Activated B cell treated with CpG ODN at 0.5 μM for 24 hours (primary cell): ENCODE measurements at regions not wholly inside any gene's neighbourhood (a gene's known extent, or its start where the extent isn't known, plus 50 kb on each side); places are given as distances from the start of the nearest gene placed in this dataset.

Source experiments
- ATAC-seq: fragments of 200-7000 bp; cut with Tn5 transposase; one replicate; pipeline ENCODE4 v1.10.0; 2021; ENCODE audit warnings: low read depth, mild to moderate bottlenecking, moderate library complexity
- CTCF ChIA-PET: fragments of 350-600 bp; sonication (Branson Sonifier 250); formaldehyde crosslinking; loops from one replicate; lab custom pipeline; 2021; ENCODE audit warnings: antibody characterized with exemption; lab: Charles Lee
- POLR2A ChIA-PET: fragments of 350-600 bp; sonication (Branson Sonifier 250); formaldehyde crosslinking; loops from one replicate; lab custom pipeline; 2021; ENCODE audit warnings: antibody characterized with exemption; lab: Charles Lee
- DNase-seq: peaks from one replicate; pipeline ENCODE4 v3.0.0; 2022
- H3K27ac Mint-ChIP-seq: one replicate; pipeline ENCODE4 v1.8.0; 2020; ENCODE audit warnings: mixed read lengths
- H3K27me3 Mint-ChIP-seq: one replicate; pipeline ENCODE4 v1.8.0; 2021; ENCODE audit warnings: mixed read lengths
- H3K36me3 Mint-ChIP-seq: one replicate; pipeline ENCODE4 v1.8.0; 2021; ENCODE audit warnings: low read depth, mixed read lengths
- H3K4me1 Mint-ChIP-seq: one replicate; pipeline ENCODE4 v1.8.0; 2021; ENCODE audit warnings: mixed read lengths
- H3K4me3 Mint-ChIP-seq: one replicate; pipeline ENCODE4 v1.8.0; 2020; ENCODE audit warnings: mild to moderate bottlenecking, mixed read lengths
- H3K9me3 Mint-ChIP-seq: one replicate; pipeline ENCODE4 v1.8.0; 2020; ENCODE audit warnings: mixed read lengths
- CTCF ChIP-seq: fragments of 200-600 bp; IDR thresholded peaks from one replicate; pipeline ENCODE4 v1.8.0; 2022; ENCODE audit warnings: antibody characterized with exemption, mild to moderate bottlenecking
- intact Hi-C: fragments of 100-400 bp; cut with micrococcal nuclease; formaldehyde crosslinking; loops from one replicate; pipeline ENCODE4 v1.15.1; 2024

- Mint-ChIP-seq H3K27ac (no peak overlapping the region), H3K36me3 (no peaks in the 10 kb centered on the region), H3K4me3 (no peak overlapping the region), H3K9me3 (no peaks in the 10 kb centered on the region), H3K27me3 (no peaks in the 10 kb centered on the region), H3K4me1 (peaks cover 1% of the 10 kb centered on the region)
- DNase-seq = no peak
- TF ChIP-seq CTCF = no peak
- no peak for ATAC-seq
- ChIA-PET POLR2A (no interaction called here), CTCF (no interaction called here)
- intact Hi-C loops = no loop called here
Measured at GRCh38 chr2:43041661-43042360, 184.6 kb downstream of the ZFP36L2 start.

DNA sequence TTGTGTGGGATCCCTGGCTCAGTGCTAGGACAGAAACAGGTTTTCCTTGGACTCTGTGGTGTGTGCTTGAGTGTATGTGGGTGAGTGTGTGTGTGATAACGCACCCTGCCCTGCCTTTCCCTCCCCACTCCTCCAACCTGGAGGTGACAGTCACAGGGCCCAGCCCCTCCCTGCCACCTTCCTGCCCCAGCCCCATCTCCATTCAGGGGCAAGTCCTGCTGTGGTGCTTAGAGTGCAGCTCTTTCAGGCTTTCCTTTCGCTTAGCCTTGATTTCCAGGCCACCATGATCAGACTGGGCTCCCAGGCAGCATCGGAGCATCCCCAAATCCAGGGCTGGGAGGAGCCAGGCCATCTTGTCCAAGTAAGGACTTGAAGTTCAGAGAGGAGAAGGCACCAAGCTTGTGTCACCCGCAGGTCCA, 185.2 kb downstream of the ZFP36L2 start:
- ChIA-PET POLR2A (no interaction called here), CTCF (no interaction called here)
- DNase-seq = no peak
- Mint-ChIP-seq H3K27me3 (no peaks in the 10 kb centered on the region), H3K36me3 (no peaks in the 10 kb centered on the region), H3K27ac (no peak overlapping the region), H3K4me3 (no peak overlapping the region), H3K4me1 (no peaks in the 10 kb centered on the region), H3K9me3 (no peaks in the 10 kb centered on the region)
- intact Hi-C loops = no loop called here
- ATAC-seq = no peak
- TF ChIP-seq CTCF = no peak

- CTCF ChIA-PET = no interaction called here
- H3K4me3 Mint-ChIP-seq = no peak overlapping the region
- H3K4me1 Mint-ChIP-seq = no peaks in the 10 kb centered on the region
- H3K27me3 Mint-ChIP-seq = no peaks in the 10 kb centered on the region
- H3K36me3 Mint-ChIP-seq = no peaks in the 10 kb centered on the region
- DNase-seq = no peak
- POLR2A ChIA-PET = no interaction called here
- no peak for TF ChIP-seq CTCF
- intact Hi-C loops = no loop called here
- ATAC-seq = no peak
- no peaks in the 10 kb centered on the region for H3K9me3 Mint-ChIP-seq
- H3K27ac Mint-ChIP-seq = no peak overlapping the region
Measured at GRCh38 chr2:43040084-43040854, 186.1 kb downstream of the ZFP36L2 start.

GRCh38 chr2:43039376-43040080, 186.9 kb downstream of the ZFP36L2 start:
- no peak overlapping the region for H3K27ac Mint-ChIP-seq
- no peak for TF ChIP-seq CTCF
- ATAC-seq = no peak

GRCh38 chr2:43038696-43039094, 187.7 kb downstream of the ZFP36L2 start:
- H3K27me3 Mint-ChIP-seq = no peaks in the 10 kb centered on the region
- no peaks in the 10 kb centered on the region for H3K36me3 Mint-ChIP-seq
- intact Hi-C loops = no loop called here
- no peak overlapping the region for H3K4me3 Mint-ChIP-seq
- ChIA-PET POLR2A (no interaction called here), CTCF (no interaction called here)
- no peak for ATAC-seq
- no peak overlapping the region for H3K27ac Mint-ChIP-seq
- DNase-seq = no peak
- H3K4me1 Mint-ChIP-seq = no peaks in the 10 kb centered on the region
- TF ChIP-seq CTCF = no peak
- no peaks in the 10 kb centered on the region for H3K9me3 Mint-ChIP-seq

More at GRCh38 chr2:43039376-43040080, 186.9 kb downstream of the ZFP36L2 start:
- ChIA-PET POLR2A (no interaction called here), CTCF (no interaction called here)
- Mint-ChIP-seq H3K4me1 (no peaks in the 10 kb centered on the region), H3K9me3 (no peaks in the 10 kb centered on the region), H3K27me3 (no peaks in the 10 kb centered on the region), H3K4me3 (no peak overlapping the region), H3K36me3 (no peaks in the 10 kb centered on the region)
- intact Hi-C loops = no loop called here
- no peak for DNase-seq
